GM06990 (cell line): ENCODE measurements at regions not wholly inside any gene's neighbourhood (a gene's known extent, or its start where the extent isn't known, plus 50 kb on each side); places are given as distances from the start of the nearest gene placed in this dataset.
"Not testable (repeated sequence)": the region's sequence is repeated elsewhere in the genome, so short reads cannot be mapped to it uniquely, and the experiment has no call there.

Experiments used
- DNase-seq: peaks from one replicate; pipeline ENCODE4 v3.0.0-alpha.2; 2011; ENCODE audit not compliant: insufficient read length; ENCODE audit errors: extremely low read depth
- H3K27me3 ChIP-seq: replicated peaks from 2 replicates; pipeline ENCODE4 v1.6.0; 2011; ENCODE audit warnings: low read length; ENCODE audit not compliant: control insufficient read depth, insufficient read depth
- H3K36me3 ChIP-seq: 2 replicates; pipeline ENCODE4 v1.5.1; 2011; ENCODE audit warnings: low read length; ENCODE audit not compliant: control insufficient read depth, insufficient read depth
- H3K4me3 ChIP-seq: replicated peaks from 2 replicates; pipeline ENCODE4 v1.5.1; 2011; ENCODE audit warnings: low read depth, mild to moderate bottlenecking, control low read depth, low read length
- TF ChIP-seq, protein P1 (sequence below): IDR thresholded peaks from 2 replicates; pipeline ENCODE4 v1.5.1; 2011; ENCODE audit warnings: low read length, control low read depth, mild to moderate bottlenecking, inconsistent platforms; ENCODE audit not compliant: insufficient read depth, poor library complexity, severe bottlenecking

DNA sequence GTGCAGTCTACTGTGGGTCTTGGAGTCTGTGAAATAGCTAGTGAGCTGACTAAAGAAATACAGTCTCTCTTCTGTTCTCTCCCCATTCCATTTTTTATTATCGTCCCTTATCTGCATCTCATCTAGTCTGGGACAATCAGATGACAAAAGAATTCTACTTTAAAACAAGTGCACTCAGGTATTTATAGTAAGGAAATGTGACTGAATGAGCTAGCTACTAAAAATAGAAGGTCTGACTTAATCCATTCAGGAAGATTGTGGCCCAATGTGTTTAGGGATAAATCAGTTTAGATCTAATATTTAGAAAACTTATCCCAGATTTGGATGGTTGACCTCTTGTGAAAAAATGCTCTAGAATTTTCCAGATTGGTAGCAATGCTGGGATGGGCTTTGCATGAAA, 126.8 kb upstream of the NRXN3 start:
- no peaks in the 10 kb centered on the region for H3K36me3 ChIP-seq
- H3K4me3 ChIP-seq, result no peak overlapping the region
- no peaks in the 10 kb centered on the region for H3K27me3 ChIP-seq
- TF ChIP-seq, protein P1, sequence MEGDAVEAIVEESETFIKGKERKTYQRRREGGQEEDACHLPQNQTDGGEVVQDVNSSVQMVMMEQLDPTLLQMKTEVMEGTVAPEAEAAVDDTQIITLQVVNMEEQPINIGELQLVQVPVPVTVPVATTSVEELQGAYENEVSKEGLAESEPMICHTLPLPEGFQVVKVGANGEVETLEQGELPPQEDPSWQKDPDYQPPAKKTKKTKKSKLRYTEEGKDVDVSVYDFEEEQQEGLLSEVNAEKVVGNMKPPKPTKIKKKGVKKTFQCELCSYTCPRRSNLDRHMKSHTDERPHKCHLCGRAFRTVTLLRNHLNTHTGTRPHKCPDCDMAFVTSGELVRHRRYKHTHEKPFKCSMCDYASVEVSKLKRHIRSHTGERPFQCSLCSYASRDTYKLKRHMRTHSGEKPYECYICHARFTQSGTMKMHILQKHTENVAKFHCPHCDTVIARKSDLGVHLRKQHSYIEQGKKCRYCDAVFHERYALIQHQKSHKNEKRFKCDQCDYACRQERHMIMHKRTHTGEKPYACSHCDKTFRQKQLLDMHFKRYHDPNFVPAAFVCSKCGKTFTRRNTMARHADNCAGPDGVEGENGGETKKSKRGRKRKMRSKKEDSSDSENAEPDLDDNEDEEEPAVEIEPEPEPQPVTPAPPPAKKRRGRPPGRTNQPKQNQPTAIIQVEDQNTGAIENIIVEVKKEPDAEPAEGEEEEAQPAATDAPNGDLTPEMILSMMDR, result no peak
- no peak for DNase-seq

- H3K4me3 ChIP-seq, result no peak overlapping the region
- TF ChIP-seq, protein P1, result no peak
- DNase-seq, result no peak
- no peaks in the 10 kb centered on the region for H3K27me3 ChIP-seq
- H3K36me3 ChIP-seq, result no peaks in the 10 kb centered on the region
Observed at GRCh38 chr14:78048120-78048519, 122.1 kb upstream of the NRXN3 start.

- H3K4me3 ChIP-seq, H3K27me3 ChIP-seq, H3K36me3 ChIP-seq, DNase-seq: not testable (repeated sequence)
Observed at GRCh38 chr14:78056890-78057289, 113.3 kb upstream of the NRXN3 start.

DNA sequence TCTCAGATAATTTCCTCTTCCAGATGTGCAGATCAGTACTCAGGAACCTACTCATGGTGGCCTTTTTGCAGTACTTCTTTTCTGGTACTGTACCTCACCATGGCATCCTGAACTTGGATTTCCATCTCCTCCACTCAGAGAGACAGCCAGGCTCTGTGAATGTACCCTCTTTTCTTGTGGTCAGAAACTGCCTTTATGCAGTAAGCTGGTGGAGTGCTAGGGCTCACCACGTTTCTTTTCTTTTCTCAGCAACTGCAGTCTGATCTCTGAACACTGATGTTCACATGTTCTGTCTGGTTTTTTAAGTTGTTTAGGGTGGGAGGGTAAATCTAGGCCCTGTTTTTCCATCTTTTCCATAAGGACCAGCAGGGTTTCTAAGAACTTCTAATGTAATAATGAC, 99.8 kb upstream of the NRXN3 start:
- H3K36me3 ChIP-seq, result no peaks in the 10 kb centered on the region
- TF ChIP-seq, protein P1, result no peak
- H3K27me3 ChIP-seq, result peaks cover 1% of the 10 kb centered on the region; the same call in 1 of the 2 replicates
- DNase-seq, result no peak
- H3K4me3 ChIP-seq, result no peak overlapping the region

DNA sequence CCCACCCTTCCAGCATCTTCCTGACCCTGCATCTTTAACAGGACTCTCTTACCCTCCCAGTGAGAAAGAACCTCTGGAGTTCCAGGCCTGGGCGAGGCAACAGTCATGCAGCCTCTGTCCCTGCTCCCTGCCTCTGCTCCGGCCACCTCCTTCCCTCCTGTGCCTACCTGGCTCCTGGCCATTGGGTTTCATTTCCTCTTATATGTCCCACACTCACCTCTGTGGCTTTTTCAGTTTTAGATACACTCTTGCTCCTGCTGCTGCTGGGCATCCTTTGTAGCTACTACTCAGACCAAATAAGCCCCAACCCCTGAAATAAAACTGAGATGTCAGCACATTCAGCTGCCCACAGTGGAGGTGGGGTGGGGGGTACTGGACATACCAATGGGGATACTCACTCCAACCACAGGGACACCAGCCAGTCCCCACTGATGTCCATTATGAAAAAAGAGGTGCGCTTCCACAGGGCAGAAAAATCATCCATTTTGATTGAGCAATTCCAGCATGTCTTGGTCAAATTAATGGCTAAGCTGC, 99.1 kb upstream of the NRXN3 start:
- H3K27me3 ChIP-seq, result peaks cover 1% of the 10 kb centered on the region; the same call in 1 of the 2 replicates
- DNase-seq, result no peak
- no peak overlapping the region for H3K4me3 ChIP-seq
- TF ChIP-seq, protein P1, result no peak
- no peaks in the 10 kb centered on the region for H3K36me3 ChIP-seq

- TF ChIP-seq, protein P1, result no peak
- H3K27me3 ChIP-seq, result peaks cover 1% of the 10 kb centered on the region
- DNase-seq, result no peak
- no peak overlapping the region for H3K4me3 ChIP-seq
- no peaks in the 10 kb centered on the region for H3K36me3 ChIP-seq
Observed at GRCh38 chr14:78073028-78073427, 97.1 kb upstream of the NRXN3 start.
